ENCODE measurements at regions not wholly inside any gene's neighbourhood (a gene's known extent, or its start where the extent isn't known, plus 50 kb on each side); places are given as distances from the start of the nearest gene placed in this dataset.
"Not testable (repeated sequence)": the region's sequence is repeated elsewhere in the genome, so short reads cannot be mapped to it uniquely, and the experiment has no call there.

DNA sequence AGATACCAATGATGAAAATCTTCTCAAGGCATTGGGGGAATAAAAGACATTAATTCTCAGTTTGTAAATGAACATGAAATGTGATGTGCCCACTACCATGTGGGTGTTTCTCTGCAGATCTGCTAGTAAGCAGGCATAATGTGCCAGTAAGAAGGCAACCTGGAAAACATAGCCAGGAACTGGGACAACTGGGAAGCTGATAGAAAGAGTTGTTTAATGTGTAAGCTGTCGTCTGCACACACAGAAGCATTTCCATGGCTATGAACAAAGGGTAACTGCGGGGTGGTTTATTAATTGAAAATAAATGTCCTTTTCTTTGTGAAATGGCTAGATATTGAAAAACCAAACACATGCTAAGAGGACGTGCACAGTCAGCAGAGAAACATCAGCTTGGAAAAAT, 52.0 kb downstream of the ZC3H11B start:
- DNase-seq (ENCODE audit: low spot score) = no peak

DNA sequence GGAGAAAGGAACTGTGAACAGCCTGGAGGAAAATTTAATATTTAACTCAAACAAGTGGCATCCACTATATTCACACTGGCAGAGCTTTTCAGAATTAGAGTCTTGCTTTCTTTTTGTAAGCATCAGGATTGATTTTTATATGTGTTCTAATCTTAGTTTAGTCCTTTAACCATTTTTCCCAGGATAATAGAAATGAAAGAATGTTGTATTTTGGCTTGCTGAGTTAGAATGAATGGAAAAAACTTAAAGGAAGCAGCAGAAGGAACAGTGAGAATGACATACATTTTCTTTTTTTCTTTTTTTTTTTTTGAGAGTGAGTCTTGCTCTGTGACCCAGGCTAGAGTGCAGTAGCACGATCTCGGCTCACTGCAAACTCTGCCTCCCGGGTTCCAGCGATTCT, 53.0 kb downstream of the ZC3H11B start:
- DNase-seq (ENCODE audit: low spot score) = no peak

DNA sequence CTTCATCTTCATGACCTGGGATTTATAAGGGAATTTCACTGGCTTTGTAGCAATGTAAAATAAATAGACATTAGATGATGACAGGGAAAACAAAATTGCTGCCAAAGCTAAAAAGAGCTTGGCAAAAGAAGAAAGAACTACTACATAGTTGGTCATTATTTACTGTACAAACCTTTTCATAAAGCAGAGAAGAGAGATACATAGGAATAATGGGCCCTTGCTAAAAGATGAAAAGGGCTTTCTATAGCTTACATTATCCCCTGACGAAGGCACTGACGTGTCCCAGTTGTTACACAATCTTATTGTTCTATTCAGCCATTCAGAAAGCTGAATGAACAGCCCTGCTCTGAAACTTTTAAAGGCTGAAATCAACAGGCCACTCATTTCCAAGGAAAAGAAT, 57.1 kb downstream of the ZC3H11B start:
- no peak for DNase-seq (ENCODE audit: low spot score)

DNA sequence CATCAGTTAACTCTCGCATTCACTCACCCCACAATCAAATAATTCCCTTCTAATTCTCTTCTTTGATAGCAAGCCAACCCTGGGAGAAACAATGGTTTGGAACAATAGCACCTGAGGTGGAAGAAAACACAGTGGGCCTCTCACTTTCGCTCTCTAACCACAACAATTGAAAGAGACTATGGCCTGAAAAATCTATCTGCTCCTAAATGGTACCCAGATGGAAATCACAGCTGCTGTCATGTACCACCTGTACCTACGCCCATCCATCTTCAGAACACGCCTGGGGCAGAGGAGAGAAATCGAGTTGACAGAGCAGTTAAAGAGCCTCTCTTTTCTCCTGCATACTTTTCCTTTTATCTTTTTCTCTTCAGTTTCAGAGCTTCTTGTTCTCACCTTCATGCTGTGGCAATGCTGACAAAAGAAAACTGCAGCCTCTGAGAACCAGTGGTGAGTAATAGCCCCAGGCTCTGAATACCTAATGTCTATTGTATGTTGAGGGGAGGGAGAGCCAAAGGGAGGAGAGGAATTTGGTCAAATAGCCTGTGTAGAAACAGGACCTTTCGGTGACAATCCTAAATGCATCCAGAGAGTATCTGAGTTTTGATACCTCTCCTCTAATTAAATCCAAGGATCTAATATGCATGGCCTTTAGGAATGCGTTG, 57.7 kb downstream of the ZC3H11B start:
- DNase-seq (ENCODE audit: low spot score) = peak; percentile 36

DNA sequence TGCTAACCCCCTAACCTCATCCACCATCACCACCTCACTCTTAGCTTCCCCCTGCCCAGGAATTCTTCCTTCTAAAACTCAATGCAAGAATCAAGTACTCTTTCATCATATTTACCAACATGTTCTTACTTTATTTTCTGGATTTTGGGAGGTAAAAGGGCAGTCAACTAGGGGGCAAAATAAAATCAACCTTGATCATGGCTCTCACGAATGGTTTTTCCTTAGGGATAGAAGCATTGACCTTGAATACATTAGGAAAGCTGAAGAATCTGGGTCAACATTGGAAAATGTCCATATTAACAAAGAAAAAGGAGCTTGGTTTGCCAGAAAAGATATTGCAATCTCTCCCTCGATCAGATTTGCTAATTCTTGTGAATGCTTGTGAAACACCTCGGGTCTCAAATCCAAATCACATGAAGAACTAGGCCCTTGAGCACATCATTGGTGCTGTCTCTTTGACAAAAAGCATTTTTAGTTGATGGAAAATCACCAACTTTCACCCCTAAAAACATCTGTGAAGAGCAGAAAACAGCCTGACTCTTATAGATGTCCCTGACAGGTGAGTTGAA, 58.9 kb downstream of the ZC3H11B start:
- no peak for DNase-seq (ENCODE audit: low spot score)

DNA sequence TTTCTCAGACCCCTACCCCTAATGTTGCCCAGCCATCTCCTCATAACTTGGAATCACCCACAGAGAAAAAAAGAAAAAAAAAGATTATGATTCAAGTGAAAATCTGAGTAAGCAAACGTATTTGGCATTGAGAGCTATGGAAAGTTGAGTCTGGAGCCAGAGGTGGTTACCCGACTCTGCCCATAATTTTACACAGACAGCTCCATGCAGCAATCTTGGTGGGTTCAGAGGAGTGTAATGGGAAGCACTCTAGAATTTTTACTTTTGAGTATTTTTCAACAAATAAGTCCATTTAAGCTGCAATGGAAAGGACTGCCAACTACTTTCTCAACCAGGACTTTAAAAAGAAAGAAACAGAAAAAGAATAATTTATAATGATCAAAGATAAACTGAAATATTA, 62.7 kb downstream of the ZC3H11B start:
- DNase-seq (ENCODE audit: low spot score) = no peak

DNA sequence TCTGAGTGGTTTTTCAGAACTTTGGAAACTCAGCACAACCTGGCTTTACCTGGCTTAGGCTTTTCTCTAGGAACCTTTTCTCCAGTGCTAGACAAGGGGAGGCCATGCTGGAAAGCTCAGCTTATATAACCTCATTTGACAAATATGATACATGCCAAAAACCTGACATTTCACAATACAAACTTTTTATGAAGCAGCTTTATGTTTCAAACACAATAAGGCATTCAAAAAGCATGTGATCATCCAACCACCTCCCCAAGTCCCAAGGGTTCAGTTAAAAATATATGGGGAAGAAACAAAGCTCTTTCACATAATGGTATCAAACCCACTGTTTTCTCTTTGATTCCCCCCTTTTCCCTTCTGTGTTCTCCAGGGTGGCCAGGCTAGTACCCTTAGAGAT, 63.7 kb downstream of the ZC3H11B start:
- no peak for DNase-seq (ENCODE audit: low spot score)

DNA sequence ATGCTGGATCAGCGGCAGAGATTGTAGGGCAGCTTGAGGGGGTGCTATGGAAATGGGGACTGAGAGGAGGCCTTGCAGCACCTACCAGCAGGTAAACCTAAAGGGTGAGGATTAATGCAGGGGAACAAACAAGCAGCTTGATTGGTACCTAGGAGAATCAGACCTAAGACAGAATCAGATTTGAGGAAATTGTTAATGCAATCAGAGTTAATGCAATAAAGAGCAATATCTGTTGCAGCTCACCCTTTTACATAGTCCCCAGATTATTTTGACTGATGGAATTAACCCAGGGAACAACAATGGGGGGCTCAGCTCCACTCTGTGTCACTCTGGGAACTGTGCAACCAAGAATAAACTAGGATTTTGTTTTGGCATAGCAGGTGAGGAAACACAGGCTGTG, 64.5 kb downstream of the ZC3H11B start:
- DNase-seq (ENCODE audit: low spot score) = no peak

DNA sequence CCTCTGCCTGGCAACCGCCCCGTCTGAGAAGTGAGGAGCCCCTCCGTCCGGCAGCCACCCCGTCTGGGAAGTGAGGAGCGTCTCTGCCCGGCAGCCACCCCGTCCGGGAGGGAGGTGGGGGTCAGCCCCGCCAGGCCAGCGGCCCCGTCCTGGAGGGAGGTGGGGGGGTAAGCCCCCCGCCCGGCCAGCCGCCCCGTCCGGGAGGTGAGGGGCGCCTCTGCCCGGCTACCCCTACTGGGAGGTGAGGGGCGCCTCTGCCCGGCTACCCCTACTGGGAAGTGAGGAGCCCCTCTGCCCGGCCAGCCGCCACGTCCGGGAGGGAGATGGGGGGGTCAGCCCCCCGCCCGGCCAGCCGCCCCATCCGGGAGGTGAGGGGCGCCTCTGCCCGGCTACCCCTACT, 67.1 kb downstream of the ZC3H11B start:
- DNase-seq (ENCODE audit: low spot score) = not testable (repeated sequence)

DNA sequence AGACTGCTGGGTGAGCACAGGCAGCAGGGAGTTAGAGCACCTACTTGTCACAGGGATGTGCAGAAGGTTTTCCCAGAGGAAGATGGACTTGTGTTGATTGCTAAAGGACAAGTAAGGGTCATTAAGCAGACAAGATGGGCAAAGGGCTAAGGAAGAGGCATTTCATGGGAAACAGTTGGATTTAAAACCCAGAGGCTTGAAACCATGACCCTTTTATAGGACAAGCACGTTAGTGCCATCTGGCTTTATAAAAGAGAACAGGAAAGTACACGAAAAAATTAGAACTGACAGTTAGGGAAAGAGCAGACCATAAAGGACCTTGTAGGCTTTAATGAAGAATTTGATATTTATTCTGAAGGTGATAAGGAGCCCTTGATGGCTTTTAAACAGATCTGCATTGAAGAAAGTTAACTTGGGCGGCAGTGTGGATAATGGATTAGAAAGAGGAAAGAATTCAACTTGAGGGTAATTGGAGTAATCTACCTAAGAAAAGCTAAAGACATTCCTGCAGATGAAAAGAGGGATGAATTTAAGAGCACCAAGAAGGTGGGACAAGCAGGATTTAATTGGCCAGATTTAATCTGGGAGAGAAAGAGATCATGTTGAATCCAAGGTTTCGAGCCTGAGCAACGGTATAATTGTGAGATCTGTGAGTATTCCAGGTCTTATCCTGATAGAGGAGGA, 68.6 kb downstream of the ZC3H11B start:
- no peak for DNase-seq (ENCODE audit: low spot score)

DNA sequence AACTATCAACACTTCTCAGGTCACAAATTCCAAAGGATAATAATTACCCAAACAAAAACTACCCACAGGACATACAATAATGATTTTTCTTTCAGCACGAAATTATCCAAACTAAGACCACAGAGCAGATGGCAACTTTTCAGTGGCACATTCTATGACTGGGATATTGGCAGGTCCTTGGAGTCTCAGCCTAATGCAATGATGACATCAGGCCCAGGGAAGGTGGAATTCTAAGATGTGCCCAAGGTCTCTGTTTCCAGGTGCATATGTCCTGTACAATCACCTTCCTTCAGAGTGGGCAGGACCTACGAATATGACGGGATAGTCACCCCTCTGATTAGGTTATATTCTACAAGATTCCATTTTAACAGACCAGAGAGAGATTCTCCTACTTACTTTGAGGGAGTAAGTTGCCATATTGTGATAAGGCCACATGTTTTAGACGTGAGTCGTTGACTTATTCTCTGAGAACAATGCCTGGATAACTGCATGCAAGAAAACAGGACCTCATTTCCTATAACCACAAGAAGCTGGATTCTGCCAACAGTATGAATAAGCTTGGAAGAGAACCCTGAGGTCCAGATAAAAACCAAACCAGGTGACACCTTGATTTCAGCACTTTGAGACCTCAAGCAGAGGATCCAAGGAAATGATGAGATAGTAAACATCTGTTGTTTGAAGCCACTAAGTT, 69.9 kb downstream of the ZC3H11B start:
- peak; percentile 19 for DNase-seq (ENCODE audit: low spot score)

DNA sequence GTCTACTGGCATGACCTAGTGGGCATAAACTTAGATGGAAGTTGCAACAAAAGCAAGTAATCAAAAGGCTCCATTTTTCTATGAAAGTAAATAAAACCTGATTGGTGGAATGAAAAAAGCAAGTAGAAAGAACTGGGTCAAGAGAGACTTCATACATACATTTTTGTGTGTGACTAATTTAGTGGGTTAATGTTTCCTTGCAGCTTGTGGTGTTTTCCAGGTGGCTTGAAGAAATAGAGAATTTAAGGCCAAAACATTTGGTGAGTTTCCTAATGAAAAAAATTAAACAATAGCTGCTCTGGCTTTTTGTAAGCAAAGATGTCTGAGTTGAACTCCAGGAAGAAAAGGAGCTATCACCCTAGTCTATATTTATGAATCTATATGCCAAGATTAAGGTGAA, 71.0 kb downstream of the ZC3H11B start:
- no peak for DNase-seq (ENCODE audit: low spot score)

DNA sequence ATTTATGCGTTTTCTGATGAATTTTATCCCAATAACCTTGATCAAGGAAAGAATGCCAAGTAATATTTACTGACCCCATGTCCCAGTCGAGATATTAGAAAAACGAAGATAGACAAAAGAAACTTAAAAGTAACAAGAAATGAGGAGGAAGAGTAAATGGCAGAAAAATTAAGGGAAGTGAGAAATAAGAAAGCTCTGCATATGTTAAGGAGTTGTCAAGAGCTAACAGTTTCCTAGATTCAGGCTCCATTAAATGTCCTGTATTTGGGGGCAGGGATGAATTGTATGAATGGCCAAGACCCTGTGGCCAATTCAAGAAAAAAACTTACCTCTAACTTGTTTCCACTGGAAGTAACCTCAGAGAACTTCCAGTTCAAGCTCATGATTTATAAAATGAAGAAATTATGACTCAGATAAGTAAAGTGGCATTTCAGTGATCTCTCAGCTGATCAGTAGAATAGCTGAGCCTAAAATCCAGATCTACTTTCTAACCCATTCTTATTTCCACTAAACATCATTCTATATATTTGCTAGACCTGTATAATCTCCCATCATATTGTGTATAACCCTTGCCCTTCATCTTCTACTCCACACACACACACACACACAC, 73.2 kb downstream of the ZC3H11B start:
- DNase-seq (ENCODE audit: low spot score) = no peak

DNA sequence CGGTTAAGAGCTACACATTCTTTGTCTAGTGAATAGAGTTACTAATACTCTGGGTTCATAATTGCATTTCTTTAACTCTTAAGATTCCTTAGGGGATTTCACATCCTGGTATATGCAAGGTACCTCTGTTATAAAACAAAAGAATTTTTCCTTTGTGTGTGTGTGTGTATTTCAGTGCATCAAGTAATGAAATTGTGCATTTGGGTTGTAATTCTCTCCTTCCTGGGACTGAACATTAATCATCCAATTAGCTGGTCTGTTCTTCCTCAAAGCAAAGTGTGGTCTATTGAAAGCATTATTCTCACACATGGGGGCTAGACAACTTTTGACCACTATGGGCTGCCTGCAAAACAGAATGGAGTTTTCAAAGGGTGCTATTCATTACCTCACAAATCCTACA, 74.0 kb downstream of the ZC3H11B start:
- no peak for DNase-seq (ENCODE audit: low spot score)

DNA sequence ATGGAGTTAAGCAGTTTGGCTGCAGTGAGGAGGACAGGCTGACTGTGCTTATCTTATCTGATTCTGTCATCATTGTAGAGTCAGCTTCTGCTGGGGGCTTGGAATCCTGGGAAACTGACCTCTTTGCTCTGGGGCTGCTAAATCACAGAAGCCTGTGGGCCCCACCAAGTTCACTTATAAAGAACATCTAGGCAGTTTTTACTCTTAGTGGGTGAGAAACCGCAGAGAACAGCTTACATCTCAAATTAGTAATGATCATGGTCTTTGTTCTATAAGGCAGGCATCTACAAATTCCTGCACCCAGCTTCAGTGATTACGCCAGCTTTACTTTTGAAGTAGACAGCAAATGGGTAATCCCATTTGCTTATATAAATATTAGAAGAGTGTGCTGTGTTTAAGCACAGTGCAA, 75.7 kb downstream of the ZC3H11B start:
- no peak for DNase-seq (ENCODE audit: low spot score)

DNA sequence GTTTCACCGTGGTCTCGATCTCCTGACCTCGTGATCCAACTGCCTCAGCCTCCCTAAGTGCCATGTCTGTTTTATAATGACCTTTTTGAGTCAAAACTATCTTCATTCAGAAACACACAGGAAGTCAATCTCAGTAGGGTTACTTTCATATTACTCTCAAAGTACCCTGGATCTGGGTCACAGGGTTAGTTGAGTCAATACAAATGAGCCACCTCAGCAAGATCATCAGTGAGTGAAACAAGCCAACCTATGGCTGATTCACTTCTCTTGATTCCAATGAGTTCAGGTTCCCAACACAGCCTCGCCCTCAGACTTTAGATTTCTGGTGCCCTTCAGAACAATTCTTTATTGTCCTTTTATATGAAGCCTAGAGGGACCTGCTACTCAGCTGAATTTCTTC, 76.9 kb downstream of the ZC3H11B start:
- no peak for DNase-seq (ENCODE audit: low spot score)

DNA sequence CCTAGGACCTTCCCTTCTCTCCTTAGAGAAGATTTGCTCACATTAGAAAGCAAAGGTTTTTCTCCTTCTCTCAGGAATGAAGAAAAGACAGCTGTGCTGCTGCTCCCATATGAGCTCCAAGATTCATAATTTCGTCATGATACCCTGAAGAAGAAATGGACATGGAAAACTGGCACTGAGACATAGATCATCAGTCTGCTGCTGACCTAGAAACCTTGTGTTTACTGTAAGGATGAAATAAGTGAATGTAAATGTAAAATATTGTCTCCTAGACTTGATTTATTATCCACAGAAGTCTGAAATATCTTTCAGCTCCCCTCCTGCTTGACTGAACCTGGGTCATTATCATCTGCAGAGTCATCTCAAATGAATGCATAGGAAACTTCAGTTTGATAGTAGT, 77.9 kb downstream of the ZC3H11B start:
- no peak for DNase-seq (ENCODE audit: low spot score)

DNA sequence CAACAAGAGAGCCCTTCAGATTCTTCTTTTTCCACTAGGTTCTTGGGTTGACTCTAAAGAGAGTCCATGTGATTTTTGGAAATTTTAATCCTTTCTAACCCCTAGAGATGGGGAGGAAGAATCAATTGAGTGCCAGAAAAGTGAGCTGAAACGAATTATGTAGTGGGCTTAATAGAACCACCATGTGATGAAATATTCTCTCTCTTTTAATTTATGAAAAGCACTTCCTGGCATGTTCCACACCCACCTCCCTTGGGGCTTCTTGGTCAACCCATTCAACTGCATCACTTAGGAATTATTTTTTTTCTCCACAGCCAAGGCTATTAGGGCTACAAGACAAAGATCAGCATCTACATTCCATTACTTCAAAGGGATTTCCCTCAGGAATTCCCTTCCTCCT, 79.6 kb downstream of the ZC3H11B start:
- DNase-seq (ENCODE audit: low spot score) = peak; percentile 13

DNA sequence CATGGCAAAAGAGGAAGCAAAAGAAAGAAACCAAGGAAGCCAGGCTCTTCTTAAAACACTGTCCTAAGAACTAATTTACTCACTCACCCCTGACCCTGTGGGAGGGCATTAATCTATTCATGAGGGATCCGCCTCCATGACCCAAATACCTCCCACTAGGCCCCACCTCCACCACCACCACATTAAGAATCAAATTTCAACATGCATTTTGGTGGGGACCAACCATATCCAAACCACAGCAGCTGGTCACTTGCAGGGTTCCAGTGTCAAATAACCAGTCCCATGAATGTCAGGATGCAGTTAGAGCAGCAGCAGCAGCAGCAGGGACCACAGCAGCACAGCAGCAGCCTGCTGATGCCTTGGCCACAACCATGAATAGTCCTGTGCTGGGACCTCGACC, 83.8 kb downstream of the ZC3H11B start:
- no peak for DNase-seq (ENCODE audit: low spot score)

DNA sequence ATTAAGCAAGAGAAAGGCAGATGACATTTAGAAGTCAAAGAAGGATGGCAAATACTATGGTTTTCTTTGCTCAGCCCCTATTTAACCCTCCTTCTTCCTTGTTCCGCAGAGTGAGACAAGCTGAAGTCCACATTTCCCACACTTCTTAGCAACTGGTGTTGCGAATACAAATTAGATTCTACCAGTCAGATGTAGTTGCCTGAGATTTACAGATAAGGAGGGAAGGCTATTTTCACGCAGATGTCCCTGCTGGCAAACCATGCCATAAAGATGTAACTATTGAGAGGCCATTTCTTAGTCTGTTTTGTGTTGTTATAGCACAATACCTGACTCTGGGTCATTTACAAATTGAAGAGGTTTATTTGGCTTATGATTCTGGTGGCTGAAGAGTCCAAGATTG, 84.3 kb downstream of the ZC3H11B start:
- DNase-seq (ENCODE audit: low spot score) = no peak

DNA sequence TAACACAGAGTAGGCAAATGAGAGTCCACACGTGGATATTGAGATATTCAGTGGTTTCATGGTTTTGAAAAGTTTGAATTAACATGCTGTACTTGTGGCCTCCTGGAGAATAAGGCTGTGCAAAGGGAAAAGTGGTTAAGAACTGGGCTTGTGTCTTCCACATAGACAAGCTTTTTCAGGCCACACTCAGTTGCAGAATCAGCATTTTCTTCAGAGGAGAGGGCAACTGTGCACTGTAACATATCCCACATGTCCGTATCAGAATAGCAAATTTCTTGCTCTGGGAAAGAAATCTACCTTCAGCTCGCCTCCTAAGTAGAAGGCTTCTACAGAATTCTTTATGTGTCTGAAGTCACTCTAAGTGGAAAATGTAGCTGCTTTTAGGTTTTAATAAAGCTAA, 84.9 kb downstream of the ZC3H11B start:
- no peak for DNase-seq (ENCODE audit: low spot score)

DNA sequence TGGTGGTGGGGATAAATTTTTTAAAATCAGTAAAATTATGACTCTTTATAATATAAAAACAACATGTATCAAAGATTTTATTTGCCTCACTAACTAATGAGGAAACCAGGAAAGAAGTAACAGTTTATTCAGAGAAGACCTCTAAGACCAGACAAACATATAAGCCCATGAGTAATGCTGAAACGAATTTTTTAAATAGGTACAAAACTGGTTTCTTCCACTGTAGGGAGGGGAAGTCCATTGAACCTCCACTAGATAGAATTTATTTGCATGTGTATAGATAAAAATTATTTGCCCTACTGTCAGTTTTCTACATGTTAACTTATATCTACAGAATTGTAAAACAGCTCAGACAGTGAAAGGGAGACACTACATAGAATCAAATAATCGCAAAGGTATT, 86.8 kb downstream of the ZC3H11B start:
- no peak for DNase-seq (ENCODE audit: low spot score)

DNA sequence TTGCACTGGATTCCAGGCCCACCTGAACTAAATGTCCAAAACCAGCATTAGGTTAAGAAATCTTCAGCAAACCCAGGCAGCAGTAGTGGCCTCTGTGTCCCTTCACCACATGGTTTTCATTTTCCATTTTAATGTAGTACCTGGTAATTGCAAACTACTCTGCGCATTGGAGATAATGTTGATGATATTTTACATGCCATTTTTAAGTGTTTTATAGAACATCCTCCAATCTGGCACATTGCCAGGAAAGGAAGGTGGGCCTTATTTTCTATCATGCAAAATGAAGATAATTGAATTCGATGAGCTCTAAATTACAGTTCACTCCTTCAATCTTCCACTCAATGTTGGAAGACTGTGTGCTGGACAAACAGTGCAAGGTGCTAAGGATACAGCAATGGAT, 89.5 kb downstream of the ZC3H11B start:
- no peak for DNase-seq (ENCODE audit: low spot score)

Measured in GM03348 (cell line).